ENCODE measurements at regions not wholly inside any gene's neighbourhood (a gene's known extent, or its start where the extent isn't known, plus 50 kb on each side); places are given as distances from the start of the nearest gene placed in this dataset.
"Not testable (repeated sequence)": the region's sequence is repeated elsewhere in the genome, so short reads cannot be mapped to it uniquely, and the experiment has no call there.

DNA sequence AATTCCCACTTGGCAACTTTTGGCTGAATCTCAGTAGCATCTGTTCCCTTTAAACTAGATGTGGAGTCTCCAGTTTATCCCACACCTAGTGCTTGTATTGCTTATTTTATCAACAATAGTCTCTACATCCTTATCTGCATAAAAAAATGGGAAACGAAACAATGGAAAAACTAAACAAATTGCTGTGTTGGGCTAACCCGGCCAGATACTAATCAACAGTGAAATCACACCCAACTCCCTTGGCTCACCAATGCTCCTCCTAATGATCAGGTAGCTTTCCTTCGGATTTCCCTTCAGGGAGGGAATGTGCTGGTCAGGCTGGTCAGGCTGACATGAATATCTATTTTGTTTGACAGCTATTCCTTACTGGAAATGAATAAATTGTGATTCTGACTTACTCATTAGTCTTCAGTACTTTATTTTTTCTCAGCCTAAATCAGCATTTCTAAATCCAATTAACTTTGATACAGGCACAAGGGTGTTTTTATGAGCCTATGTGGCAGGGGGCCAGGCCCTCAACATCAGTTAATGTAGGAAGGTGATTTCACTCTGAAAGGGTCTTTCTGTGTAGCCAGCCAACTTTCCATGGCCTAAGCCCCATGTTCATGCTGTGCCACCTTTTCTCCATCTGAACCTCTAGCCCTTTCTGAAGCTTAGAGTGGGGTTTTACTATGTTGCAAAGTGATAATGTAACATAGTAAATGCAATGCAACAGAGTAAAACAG, 170.5 kb upstream of the NPSR1 start:
- DNase-seq (ENCODE audit: low read depth) = no peak

GRCh38 chr7:34488766-34489165, 169.3 kb upstream of the NPSR1 start:
- DNase-seq (ENCODE audit: low read depth) = no peak

DNA sequence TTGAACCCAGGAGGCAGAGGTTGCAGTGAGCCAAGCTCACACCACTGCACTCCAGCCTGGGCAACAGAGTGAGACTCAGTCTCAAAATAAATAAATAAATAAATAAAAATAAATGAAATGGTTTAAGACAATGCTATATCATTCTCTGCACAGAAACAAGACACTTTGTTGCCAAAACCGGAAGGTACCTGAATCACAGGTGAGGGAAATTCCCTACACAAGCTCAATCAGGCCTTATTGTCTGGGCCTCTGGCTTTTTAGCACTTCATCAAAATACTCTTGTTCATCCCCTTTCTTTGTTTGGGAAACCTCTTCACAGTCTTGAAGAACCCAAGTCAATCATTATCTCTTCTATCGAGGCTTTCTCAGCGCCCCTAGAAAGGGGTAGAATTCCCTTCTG, 166.1 kb upstream of the NPSR1 start:
- no peak for DNase-seq (ENCODE audit: low read depth)

GRCh38 chr7:34493752-34494151, 164.3 kb upstream of the NPSR1 start:
- no peak for DNase-seq (ENCODE audit: low read depth)

DNA sequence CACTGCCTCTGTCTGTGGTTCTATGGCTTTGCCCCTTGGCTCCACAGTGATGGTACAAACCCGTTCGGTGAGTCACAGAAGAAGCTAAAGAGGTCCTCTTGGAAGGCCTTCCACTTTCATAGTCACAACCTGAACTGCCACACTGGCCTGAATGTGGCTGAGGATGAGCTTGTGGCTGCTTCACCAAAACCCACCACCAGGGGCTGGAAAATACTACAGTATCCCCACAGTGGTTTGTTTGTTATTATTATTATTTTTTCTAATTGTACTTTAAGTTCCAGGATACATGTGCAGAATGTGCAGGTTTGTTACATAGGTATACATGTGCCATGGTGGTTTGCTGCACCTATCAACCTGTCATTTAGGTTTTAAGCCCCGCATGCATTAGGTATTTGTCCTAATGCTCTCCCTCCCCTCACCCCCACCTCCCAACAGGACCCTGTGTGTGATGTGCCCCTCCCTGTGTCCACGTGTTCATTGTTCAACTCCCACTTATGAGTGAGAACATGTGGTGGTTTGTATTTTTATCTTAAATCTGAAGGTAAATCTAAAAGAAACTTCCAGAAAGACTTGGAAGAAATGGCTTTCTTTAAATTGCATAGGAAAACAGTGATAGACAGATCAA, 160.8 kb upstream of the NPSR1 start:
- no peak for DNase-seq (ENCODE audit: low read depth)

GRCh38 chr7:34501156-34501555, 156.9 kb upstream of the NPSR1 start:
- DNase-seq (ENCODE audit: low read depth) = no peak

DNA sequence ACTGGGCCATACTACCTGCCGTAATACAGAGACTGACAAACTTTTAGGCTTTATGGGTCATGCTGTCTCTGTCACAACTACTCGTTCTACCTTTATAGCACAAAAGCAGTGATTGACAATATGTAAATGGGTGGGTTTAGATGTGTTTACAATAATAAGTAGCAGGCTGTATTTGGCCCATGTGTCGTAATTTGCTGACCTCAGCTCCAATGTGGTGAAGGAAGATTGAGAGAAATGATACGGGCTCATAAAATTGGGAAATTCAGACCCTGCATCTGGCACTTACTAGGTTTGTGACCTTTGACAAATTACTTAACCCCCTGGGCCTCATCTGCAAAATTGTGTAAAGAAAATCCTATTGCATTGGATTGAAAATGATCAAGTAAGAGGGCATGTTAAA, 150.8 kb upstream of the NPSR1 start:
- DNase-seq (ENCODE audit: low read depth) = no peak

DNA sequence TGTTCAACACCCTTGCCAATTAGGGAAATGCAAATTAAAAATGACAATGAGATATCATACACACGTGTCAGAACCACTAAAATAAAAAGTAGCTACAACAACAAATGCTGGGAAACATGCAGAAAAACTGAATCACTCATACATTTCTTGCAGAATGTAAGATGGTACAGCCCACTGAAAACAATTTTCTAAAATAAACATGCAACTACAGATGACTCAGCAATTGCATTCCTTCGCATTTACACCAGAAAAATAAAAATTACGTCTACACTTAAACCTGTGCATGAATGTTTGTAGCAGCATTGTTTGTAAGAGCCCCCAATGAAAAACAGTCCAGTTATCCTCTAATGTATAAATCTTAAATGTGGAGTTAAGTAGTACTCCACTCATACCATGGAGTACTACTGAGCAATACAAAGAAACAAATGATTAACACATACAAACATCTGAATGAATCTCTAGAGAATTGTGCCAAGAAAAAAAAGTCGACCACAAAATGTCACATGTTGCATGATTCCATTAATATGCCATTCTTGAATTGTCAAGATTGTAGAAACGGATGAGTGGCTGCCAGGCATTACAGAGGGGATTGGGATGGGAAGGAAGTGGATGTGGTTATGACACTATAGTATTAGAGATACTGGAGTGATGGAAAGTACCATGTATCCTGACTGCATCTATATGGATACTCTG, 134.6 kb upstream of the NPSR1 start:
- no peak for DNase-seq (ENCODE audit: low read depth)

- DNase-seq (ENCODE audit: low read depth) = no peak
These were observed 127.8 kb upstream of the NPSR1 start for GRCh38 chr7:34530259-34530658.

- DNase-seq (ENCODE audit: low read depth) = no peak
These were observed 119.0 kb upstream of the NPSR1 start for GRCh38 chr7:34539003-34539402.

DNA sequence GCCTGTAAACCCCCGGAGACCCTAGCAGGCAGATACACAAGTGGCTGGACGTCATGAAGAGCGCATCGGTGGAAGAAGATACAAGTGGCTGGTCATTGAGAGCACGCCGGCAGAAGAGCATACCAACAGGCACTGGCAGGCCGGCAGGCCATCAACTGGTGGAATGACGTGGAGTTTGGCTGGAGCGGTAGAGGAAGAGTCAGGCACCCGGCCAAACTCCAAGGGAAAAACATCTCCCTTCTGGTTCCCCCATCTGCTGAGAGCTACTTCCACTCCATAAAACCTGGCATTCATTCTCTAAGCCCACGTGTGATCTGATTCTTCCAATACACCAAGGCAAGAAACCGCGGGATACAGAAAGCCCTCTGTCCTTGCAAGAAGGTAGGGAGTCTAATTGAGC, 113.4 kb upstream of the NPSR1 start:
- DNase-seq (ENCODE audit: low read depth) = no peak

GRCh38 chr7:34550996-34551395, 107.0 kb upstream of the NPSR1 start:
- no peak for DNase-seq (ENCODE audit: low read depth)

- DNase-seq (ENCODE audit: low read depth) = no peak
These were observed 105.5 kb upstream of the NPSR1 start for GRCh38 chr7:34552502-34552901.

- DNase-seq (ENCODE audit: low read depth) = no peak
These were observed 100.0 kb upstream of the NPSR1 start for GRCh38 chr7:34558022-34558421.

GRCh38 chr7:34564091-34564490, 93.9 kb upstream of the NPSR1 start:
- DNase-seq (ENCODE audit: low read depth) = no peak

- DNase-seq (ENCODE audit: low read depth) = no peak
These were observed 90.1 kb upstream of the NPSR1 start for GRCh38 chr7:34567906-34568305.

- DNase-seq (ENCODE audit: low read depth) = no peak
These were observed 87.9 kb upstream of the NPSR1 start for GRCh38 chr7:34569975-34570699.

GRCh38 chr7:34575006-34575405, 83.0 kb upstream of the NPSR1 start:
- no peak for DNase-seq (ENCODE audit: low read depth)

DNA sequence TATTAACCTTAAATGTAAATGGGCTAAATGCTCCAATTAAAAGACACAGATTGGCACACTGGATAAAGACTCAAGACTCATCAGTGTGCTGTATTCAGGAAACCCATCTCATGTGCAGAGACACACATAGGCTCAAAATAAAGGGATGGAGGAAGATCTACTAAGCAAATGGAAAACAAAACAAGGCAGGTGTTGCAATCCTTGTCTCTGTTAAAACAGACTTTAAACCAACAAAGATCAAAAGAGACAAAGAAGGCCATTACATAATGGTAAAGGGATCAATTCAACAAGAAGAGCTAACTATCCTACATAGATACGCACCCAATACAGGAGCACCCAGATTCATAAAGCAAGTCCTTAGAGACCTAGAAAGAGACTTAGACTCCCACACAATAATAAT, 80.1 kb upstream of the NPSR1 start:
- not testable (repeated sequence) for DNase-seq (ENCODE audit: low read depth)

GRCh38 chr7:34581698-34582097, 76.3 kb upstream of the NPSR1 start:
- not testable (repeated sequence) for DNase-seq (ENCODE audit: low read depth)

DNA sequence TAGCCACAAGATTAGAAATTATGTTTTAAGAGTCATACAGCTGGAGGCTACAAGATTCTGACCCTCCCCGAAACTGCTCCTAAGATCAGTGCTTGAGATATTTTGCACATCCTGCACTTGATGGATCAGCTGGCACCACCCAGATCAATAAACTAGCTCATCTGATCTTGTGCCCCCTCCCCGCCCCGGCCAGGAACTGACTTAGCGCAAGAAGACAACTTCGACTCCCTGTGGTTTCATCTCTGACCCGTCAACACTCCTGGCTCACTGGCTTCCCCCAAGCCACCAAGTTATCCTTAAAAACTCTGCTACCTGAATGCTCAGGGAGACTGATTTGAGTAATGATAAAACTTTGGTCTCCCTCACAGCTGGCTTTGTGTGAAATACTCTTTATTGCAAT, 73.5 kb upstream of the NPSR1 start:
- no peak for DNase-seq (ENCODE audit: low read depth)

DNA sequence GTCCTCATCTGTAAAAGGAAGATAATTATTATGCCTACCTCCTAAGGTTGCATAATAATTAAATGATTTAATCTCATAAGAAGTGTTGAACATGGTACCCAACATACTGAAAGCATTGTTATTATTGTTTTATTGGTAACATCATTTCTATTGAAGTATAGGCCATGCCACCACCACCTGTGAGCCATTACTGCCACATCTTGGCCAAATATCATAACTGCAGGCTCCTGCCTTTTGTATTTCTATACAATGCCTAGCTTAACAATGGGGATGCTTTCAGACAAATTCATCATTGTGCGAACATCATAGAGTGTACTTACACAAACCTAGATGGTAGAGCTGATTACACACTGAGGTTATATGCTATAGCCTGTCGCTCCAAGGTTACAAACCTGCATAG, 61.1 kb upstream of the NPSR1 start:
- DNase-seq (ENCODE audit: low read depth) = no peak
